ENCODE measurements at regions not wholly inside any gene's neighbourhood (a gene's known extent, or its start where the extent isn't known, plus 50 kb on each side); places are given as distances from the start of the nearest gene placed in this dataset.
A peak's percentile ranks its signal among the peaks of the same experiment; 100 is the strongest.
"Not testable (repeated sequence)": the region's sequence is repeated elsewhere in the genome, so short reads cannot be mapped to it uniquely, and the experiment has no call there.

DNA sequence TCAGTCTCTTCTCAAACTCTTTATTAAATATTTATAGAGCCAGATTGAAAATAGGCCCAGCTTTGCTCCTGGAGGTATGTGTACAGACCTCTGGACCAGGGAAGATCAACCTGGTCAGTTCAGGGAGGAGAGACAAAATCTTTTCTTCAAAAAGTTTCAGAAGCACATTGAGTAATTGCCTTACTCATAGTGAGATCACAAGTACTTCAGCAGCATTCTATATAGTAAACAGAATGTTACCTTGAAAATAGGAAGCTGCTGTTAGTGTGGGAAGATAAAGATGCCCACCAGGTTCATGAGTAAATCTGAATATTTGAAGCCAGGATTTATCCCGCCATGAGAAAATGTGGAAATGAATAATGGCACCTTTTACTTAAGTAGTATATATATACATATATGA lies 665.9 kb upstream of the CITED2 start:
- no peak for DNase-seq (ENCODE audit: low read depth)

DNA sequence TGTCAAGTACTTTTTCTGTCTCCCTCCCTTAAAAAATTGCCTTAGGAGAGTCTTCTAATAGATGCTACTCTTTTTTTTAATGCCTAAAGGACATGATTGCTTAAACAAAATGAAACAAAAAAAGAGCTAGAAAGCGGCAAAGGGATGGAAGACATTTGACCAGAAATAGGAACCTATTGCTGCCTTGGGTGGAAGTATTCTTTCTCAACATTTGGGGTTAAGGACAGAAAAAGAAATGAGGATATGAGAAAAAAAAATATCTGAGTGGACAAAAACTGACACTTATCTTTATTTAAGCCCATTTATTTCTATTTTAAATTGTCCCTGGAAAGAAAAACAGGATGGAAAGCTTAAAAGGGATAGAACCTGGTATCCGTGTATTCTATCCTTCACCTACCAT lies 664.9 kb upstream of the CITED2 start:
- no peak for DNase-seq (ENCODE audit: low read depth)

DNA sequence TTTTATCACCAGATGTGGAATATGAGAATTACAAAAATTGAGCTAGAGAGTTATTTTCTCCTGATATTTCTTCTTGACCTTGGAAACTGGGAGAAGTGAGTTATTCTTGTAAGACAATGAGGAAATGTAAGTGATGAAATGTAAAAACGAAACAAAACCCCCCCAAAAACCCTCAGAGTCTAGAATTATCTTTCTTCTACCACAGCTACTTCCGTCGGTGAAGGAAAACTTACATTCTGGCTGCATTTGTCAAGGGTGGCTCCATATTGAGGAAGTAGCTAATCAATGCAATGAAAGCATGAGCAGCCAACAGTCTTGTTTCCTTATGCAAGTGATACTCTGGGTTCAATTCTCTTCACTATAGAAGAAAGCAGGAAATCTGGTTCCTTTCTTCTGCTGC lies 661.7 kb upstream of the CITED2 start:
- DNase-seq (ENCODE audit: low read depth), result no peak

DNA sequence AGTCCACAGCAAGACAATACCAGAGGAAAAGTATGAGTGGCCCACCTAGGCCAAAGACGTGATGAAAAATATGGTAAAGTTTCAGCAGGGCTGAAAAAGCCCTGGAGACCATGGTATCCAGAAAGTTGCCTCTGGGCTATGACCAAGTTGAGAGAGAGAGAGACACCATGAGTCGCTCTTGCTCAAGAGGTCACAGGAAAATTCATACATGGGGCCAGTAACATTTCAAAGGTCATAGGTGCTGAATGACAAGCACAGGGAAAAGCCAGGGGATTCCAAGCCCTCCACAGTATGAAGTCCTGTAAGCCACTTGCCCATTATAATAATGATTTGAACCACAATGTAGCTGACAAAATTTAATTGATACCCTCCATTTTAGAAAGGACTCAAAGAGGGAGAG lies 657.7 kb upstream of the CITED2 start:
- DNase-seq (ENCODE audit: low read depth), result no peak

DNA sequence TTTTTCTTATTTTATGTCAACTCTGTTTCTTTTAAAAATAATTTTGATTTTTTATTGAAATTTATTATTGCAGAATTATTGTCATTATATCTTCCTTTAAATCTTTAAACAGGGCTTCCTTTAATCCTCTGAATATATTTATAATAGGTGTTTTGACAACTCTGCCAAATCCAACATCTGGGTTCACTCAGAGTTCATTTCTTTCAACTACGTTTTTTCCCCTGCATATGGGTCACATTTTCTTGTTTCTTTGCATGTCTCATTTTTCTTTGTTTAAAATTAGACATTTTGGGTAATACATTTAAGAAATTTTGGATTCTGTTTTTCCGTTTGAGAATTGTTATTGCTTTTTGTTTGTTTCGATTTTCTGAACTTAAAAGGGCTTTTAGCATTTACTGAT lies 655.1 kb upstream of the CITED2 start:
- no peak for DNase-seq (ENCODE audit: low read depth)

DNA sequence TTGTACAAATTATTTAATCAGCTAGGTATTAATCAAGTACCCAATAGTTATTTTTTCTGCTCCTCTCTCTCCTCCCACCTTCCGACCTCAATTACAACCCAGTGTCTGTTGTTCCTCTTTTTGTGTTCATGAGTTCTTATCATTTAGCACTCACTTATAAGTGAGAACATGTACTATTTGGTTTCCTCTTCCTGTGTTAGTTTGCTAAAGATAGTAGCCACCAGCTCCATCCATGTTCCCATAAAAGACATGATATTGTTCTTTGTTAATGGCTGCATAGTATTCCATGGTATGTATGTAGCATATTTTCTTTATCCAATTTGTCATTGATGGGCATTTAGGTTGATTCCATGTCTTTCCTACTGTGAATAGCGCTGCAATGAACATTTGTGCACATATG lies 652.8 kb upstream of the CITED2 start:
- DNase-seq (ENCODE audit: low read depth), result no peak

DNA sequence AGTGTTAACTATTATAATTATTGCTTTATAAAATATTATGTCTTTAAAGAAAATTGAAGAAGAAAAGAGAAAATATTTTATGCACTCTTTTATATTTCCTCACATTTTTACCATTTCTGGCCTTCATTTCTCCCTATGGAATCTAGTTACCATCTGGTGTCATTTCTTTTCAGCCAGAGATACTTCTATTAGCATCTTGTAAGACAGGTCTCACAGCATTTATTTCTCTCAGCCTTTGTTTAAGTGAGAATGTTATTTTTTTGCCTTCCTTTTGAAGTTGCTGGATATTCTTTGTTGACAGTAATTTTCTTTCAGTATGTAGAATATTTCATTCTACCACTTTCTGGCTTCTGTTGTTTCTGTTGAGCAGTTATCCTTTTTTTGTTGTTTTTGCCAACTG lies 652.1 kb upstream of the CITED2 start:
- no peak for DNase-seq (ENCODE audit: low read depth)

DNA sequence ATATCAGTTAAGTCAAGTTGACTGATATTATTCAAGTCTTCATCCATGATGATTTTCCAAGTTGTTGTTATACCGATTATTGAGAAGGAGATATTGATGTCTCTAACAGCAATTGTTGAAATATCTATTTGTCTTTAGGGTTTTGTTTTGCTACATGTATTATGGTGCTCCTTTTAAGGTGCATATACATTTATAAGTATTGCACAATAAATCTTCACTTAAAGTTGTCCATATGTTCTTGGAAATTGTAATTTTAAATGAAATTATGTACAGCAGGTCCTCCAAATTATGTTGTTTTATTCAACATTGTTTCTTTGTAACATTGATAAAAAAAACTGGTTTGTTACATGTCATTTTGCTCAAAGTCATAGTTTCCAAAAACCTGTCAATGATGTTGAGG lies 650.7 kb upstream of the CITED2 start:
- DNase-seq (ENCODE audit: low read depth), result no peak

DNA sequence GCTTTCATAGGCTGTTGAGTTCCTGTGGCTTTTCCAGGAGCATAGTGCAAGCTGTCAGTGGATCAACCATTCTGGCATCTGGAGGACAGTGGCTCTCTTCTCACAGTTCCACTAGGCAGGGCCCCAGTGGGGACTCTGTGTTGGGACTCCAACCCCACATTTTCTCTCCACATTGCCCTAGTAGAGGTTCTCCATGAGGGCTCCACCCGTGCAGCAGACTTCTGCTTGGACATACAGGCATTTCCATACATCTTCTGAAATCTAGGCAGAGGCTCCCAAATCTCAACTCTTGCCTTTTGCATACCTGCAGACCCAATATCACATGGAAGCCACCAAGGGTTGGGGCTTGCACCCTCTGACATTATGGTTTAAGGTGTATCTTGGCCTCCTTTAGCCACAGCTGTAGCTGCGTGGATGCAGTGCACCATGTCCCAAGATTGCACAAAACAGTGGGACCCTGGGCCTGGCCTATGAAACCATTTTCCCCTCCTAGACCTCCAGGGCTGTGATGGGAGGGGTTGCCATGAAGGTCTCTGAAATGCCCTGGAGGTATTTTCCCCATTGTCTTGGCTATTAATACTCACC lies 645.9 kb upstream of the CITED2 start:
- DNase-seq (ENCODE audit: low read depth), result no peak

DNA sequence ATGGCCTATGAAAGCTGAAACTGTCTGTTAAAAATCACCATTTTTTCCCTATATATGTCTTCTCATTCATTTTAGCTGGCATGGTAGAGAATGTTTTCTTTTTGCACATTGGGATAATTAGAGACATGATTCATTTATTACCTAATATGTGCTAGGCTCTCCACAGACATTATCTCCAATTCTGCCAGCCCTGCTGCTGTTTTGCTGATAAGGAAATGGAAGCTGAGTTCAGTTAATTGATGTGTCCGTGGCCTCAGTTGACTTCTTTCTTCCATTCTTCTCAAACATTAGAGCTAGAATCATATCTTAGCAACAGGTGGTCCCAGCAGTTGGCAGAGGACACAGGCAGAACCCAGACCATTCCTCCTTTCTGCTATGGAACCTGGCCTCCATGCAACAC lies 644.1 kb upstream of the CITED2 start:
- DNase-seq (ENCODE audit: low read depth), result no peak

DNA sequence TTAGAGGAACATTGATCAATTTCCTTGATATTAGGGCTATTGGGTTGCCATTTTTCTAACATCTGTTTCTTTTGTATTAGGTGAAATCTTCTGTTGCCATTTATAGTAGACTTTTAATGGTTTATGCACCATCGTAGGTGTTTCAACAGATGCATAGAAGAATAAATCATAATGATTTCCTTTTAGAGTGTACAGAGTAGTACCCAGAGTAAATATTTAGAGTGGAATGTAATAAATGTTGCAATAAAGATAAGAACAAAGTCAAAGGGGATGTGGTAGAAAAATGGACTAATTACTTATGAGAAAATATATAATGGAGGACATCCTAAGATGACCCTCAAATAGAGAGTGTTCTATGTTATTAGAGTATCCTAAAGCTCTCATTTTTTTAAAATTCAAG lies 643.0 kb upstream of the CITED2 start:
- no peak for DNase-seq (ENCODE audit: low read depth)

DNA sequence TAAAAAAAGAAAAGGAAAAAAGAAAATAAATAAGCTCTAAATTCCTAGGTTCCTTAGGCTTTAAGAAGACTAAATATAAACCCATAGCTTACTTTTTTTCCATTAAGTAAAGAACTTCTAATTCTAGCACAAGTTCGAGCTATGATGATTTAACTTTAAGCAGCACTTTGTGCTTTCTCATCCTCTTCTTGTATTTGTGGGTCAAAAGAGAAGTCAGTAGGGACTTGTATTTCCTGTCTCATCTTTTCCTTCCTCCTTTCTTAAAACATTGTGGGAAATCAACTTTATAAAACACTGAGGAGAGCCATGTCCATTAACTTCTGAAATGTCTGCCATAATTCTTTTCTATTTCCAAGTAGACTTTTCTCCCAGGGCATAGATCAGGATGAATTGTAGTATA lies 637.7 kb upstream of the CITED2 start:
- DNase-seq (ENCODE audit: low read depth), result no peak

DNA sequence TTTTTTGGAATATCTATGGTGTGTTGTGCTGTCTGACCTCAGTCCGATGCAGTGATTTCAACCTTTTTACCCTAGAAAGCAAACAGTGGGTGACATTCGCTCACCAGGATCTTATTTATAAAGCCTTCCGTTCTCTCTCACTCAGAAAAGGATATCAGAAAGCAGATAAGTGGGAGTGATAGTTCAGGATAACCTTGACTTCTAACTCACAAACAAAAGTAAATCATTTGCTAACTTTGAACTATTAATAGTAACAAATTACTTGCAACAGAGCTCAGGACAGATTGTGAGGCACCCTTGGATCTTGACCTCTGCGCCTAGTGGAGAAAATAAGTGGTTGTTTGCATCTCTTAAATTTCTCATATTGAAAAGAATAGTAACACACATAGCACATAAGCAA lies 637.1 kb upstream of the CITED2 start:
- DNase-seq (ENCODE audit: low read depth), result no peak

DNA sequence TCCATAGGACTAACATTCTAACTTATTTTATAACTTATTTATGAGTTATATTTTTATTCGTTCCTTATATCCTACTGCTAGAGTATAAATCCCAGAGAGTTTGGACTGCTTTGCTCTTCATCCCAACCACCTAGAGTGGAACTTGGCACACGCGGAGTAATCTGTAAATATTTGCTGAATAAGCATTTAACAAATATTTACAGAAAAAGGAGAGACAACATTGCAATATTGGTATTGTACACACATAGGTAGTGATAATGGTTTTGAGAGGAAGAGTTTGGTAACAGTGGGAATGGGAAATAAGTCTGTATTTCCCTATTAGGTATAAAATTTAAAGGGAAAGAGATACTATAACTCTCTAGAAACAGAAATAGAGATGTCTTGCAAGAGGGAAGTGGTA lies 634.8 kb upstream of the CITED2 start:
- DNase-seq (ENCODE audit: low read depth), result no peak

DNA sequence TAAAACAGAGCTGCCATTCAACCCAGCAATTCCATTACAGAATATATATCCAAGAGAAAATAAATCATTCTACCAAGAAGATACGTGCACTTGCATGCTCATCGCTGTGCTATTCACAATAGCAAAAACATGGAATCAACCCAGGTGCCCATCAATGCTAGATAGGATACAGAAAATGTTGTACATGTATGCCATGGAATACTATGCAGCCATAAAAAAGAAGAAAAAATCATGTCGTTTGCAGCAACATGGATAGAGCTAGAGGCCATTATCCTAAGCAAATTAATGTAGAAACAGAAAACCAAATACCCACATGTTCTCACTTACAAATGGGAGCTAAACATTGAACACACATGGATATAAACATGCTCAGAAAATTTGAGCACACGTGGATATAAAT lies 633.1 kb upstream of the CITED2 start:
- DNase-seq (ENCODE audit: low read depth), result no peak

DNA sequence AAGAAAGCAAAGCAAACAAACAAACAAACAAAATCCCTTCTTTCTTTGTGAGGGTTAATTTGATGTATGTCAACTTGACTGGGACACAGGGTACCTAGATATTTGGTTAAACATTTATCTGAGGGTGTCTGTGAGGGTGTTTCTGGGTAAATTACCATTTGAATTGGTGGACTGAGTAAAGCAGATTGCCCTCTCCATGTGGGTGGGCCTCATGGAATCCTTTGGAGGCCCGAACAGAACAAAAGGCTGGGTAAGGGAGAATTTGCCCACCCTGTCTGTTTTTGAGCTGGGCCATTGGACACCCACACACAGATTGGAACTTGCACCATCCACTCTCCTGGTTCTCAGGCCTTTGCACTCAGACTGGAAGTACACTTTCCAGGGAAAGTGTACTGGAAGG lies 628.8 kb upstream of the CITED2 start:
- no peak for DNase-seq (ENCODE audit: low read depth)

DNA sequence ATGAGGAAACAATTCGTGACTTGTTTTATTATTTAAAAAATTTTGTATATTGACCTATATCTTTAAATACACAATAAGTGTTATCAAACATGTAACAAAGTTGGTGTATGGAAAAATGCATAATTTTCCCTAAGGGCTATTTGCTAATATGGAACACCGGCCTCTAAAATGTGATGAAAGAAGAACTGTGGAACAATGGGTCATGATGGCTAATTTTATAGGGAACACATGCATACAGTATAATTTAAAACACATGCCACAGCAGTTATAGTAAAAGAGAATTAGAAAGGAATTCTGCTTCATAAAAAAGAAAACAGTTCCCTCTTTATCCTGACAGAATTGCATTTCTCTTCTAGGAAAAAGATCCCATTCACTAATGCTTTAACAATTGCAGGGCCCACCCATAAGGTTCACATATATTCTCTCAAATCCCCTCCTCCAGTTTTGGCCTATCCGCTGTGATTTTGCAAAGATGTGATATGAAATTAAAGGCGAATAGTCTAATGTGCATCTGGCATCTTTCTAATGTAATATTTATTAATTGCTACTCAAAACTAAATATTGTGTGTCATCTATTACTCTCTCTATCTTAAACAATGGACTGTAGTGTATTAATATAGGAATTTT lies 628.1 kb upstream of the CITED2 start:
- peak; percentile 79 for DNase-seq (ENCODE audit: low read depth)

DNA sequence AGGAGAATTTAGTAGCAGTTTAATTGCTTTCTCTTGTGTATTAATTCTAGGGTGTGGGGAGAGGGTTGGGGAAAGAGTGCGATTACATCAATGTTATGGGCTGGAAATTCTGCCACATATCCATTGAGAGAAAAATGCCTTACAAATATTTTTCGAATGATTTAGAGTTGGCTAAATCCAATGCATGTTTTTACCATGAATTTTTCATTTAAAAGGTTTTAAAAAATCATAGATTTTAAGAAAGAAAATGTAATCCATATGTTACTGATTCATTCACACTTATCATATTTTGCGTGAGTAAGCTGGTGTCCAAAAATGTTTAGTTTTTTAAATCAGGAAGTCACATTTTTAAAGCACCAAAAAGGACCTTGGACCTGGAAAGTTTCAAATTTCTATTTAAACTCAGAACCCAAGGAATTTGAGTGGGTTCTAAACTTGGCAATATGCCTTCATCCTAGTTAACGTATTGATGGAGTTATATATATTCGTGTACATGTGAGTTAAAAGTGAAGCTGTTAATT lies 627.4 kb upstream of the CITED2 start:
- peak; percentile 82 for DNase-seq (ENCODE audit: low read depth)

DNA sequence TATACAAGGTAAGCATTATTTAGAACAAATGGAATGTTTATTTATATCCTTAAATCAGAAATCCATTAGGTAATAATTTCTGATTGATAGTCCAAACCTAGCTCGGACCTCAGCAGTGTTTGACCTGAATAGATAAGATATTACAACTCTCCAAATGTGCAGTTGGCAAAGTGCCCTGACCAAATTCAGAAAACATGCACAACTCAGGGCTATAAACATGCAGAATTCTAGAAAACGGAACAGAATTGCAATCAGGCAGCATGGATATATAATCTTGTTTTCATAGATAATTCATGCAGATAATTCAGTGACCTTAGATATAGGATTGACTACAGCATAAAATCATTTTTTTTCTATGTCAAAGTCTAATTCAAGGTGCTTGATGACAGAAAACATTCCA lies 626.6 kb upstream of the CITED2 start:
- DNase-seq (ENCODE audit: low read depth), result peak; percentile 19

DNA sequence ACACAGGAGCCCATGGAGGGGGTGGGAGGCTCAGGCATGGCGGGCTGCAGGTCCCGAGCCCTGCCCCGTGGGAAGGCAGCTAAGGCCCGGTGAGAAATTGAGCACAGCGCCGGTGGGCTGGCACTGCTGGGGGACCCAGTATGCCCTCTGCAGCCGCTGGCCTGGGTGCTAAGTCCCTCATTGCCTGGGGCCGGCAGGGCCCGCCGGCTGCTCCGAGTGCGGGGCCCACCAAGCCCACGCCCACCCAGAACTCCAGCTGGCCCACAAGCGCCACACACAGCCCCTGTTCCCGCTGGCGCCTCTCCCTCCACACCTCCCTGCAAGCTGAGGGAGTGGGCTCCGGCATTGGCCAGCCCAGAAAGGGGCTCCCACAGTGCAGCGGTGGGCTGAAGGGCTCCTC lies 625.2 kb upstream of the CITED2 start:
- DNase-seq (ENCODE audit: low read depth), result not testable (repeated sequence)

DNA sequence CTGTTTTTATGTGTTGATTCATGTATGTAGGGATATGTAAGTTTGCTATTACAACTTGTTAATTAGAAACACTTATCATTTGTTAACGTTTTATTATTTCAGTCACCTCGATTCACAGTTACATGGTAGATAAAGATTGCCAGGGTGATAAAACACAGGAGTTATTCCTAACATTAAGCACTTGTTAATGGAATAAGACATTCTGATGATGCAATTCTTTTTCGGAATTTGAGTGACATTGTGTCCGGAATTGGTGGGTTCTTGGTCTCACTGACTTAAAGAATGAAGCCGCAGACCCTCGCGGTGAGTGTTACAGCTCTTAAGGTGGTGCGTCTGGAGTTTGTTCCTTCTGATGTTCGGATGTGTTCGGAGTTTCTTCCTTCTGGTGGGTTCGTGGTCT lies 624.0 kb upstream of the CITED2 start:
- DNase-seq (ENCODE audit: low read depth), result not testable (repeated sequence)

DNA sequence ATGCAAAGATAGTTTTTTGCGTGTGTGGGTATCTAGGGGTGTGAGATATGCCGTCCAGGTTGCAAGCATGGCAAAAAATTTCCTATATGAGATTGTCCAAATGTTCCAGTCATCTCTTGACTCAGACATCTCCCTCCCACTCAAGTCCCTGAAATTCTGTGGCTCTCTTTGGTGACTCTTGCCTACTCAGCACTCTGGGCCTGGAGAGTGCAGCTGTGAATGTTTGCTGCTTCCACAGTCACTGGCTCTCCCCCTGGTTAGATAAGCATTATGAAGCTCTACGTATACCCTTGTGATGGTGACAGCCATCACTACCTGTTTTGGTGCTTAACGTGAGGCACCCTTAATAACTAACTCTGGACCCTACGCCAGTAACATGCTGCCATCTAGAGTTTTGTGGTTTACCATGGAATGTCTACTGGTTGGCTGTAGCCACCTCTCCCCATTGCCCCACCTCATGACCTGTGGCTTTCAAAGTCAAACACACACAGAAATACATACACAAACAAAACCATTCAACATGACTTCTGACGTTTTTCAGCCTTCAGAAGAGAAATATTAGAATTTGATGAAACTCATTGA lies 621.9 kb upstream of the CITED2 start:
- DNase-seq (ENCODE audit: low read depth), result peak; percentile 17

DNA sequence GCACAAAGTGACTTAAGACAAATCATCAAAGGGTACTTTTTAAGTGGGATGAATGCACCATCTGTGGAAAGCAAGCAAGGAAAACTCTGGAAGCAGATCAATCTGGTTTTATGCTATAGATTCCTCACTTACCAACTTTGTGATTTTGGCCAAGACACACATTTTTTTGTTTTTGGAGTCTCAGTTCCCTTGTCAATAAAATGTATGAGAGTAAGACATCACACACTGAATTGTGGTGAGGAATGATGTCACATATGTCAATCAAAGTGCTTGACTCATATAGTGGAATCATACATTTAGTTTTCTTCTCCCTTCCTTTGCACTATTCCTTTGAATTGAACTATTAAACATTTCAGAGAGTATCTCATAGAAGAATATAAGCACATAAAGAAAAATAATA lies 620.5 kb upstream of the CITED2 start:
- no peak for DNase-seq (ENCODE audit: low read depth)

Data from EH (cell line).